GM20000 (cell line): ENCODE measurements at regions not wholly inside any gene's neighbourhood (a gene's known extent, or its start where the extent isn't known, plus 50 kb on each side); places are given as distances from the start of the nearest gene placed in this dataset.

Experiments used
- DNase-seq: peaks from one replicate; pipeline ENCODE4 v3.0.0; 2012; ENCODE audit warnings: low spot score
- CTCF ChIP-seq: IDR thresholded peaks from 2 replicates; pipeline ENCODE4 v1.5.1; 2012; ENCODE audit warnings: mild to moderate bottlenecking, control low read depth; ENCODE audit errors: extremely low read depth, missing control alignments

- no peak for DNase-seq
- no peak for TF ChIP-seq CTCF
Measured at GRCh38 chr3:89571707-89572106, 464.3 kb downstream of the EPHA3 start.

- DNase-seq, result no peak
- no peak for TF ChIP-seq CTCF
Measured at GRCh38 chr3:89572261-89572660, 464.8 kb downstream of the EPHA3 start.

DNA sequence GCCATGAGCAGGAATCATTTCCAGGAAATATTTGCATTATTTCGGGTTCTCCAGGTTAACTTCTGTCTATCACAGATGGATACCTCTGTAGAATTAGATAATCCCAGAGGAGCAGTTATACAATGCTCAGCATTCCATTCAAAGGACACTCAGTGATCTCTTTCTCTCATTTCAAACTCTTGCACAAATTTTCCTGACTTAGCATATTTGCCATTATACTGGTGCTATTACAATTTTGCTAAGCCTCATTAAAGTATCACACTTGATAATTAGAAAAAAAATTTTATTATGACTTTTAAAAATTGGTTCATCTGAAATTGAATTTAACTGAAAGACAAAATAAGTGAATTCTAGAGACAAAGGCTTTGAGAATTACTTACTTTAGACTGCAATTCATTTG, 469.0 kb downstream of the EPHA3 start:
- no peak for DNase-seq
- no peak for TF ChIP-seq CTCF

DNA sequence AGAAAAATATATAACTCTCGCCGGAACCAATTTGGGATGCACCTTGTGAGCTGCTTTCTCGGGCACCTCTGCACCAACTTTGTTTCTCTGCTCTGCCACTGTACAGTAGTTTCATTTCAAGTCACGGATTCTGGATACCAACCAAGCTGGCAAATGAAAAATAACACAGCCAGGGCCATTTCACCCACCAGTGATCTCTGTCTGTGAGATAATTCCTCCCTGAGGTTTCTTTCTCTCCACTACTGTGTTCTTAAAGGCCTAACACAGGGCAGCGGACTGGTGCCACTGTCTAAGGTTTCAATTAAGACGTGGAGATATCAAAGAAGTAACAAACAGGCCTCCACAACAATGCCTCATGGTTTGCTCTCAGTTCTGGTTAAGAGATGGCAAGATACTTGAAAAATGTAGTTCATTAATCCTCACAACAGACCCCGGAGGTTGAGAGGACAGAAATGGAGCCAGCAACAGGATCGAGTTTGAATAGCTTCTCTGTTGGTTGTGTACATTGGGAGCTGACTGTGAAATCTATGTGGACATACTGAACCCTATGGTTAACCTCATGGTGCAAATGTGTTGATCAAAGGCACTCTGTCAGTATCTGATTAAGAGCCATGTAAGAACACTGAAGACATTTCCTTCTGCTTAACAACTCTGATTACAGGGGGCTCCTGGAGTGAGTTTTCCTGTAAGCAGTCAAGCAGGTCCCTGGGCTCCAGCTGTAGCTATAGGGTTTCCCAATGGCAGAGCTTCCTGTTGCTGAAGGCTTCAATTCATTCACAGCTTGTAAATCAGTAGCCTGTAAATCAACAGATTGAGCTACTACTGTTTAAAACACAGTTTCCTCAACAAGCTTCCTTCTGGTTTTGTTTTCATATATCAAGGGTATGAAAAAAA, 470.5 kb downstream of the EPHA3 start:
- no peak for TF ChIP-seq CTCF
- no peak for DNase-seq

GRCh38 chr3:89580859-89581258, 473.4 kb downstream of the EPHA3 start:
- DNase-seq, result no peak
- TF ChIP-seq CTCF, result no peak

DNA sequence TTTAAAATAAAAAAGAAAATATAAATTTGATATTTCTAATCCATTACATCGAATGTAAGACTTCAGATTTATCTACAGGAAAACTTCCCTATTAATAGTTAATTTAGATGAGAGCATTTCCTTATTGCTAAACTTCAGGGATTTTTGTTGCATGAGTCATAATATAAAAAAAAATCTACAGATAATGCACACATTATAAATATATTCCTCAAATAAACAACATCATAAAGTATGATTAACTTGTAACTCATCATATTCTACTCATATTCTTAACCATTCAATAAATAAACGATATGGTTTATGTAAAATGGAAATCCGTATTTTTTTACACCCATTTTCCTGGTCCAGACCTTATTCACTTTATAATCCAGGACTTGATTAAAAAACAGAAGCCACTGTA, 477.0 kb downstream of the EPHA3 start:
- no peak for DNase-seq
- TF ChIP-seq CTCF, result no peak

DNA sequence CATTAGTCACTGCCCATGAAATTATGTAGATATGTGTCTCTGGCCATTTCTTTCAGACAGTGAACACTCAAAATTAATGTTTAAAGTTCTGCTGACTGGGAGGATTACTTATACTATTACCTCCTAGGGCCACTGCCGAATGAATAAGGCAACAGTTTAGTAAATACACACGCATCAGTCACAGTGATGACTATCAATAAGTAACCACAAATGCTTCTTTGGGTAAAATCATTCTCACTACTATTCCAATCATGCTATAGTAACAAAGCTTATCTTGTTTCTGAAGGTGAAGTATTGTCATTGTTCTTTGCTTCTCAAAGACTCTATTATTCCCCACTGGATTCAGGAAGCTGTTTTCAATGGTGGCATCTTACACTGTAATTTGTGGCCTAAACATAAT, 478.8 kb downstream of the EPHA3 start:
- no peak for TF ChIP-seq CTCF
- no peak for DNase-seq
